Astrocyte of the spinal cord (primary cell): ENCODE measurements at regions not wholly inside any gene's neighbourhood (a gene's known extent, or its start where the extent isn't known, plus 50 kb on each side); places are given as distances from the start of the nearest gene placed in this dataset.

ENCODE experiments used
- DNase-seq: peaks from one replicate; pipeline ENCODE4 v3.0.0; 2011; ENCODE audit warnings: low read depth, low spot score
- H3K4me3 ChIP-seq: 2 replicates; pipeline ENCODE4 v1.5.1; 2011; ENCODE audit warnings: low read depth, mild to moderate bottlenecking, low read length, moderate library complexity
- CTCF ChIP-seq: IDR thresholded peaks from 2 replicates; pipeline ENCODE4 v1.5.1; 2012; ENCODE audit warnings: low read depth, mild to moderate bottlenecking, low read length, inconsistent platforms
- in situ Hi-C: cut with HindIII; loops from 2 replicates; pipeline ENCODE4 v1.10.0; 2017; ENCODE audit warnings: low sequenced_read_pairs

- in situ Hi-C loops, result no loop called here
- no peak for DNase-seq
- no peak overlapping the region for H3K4me3 ChIP-seq
- no peak for TF ChIP-seq CTCF
Observed at GRCh38 chr10:8477300-8477699, 422.8 kb downstream of the GATA3 start.

GRCh38 chr10:8481718-8482504 is 427.4 kb downstream of the GATA3 start:
- in situ Hi-C loops, result no loop called here
- no peak overlapping the region for H3K4me3 ChIP-seq
- DNase-seq, result no peak
- no peak for TF ChIP-seq CTCF

- no peak overlapping the region for H3K4me3 ChIP-seq
- no peak for DNase-seq
- in situ Hi-C loops, result no loop called here
- no peak for TF ChIP-seq CTCF
Observed at GRCh38 chr10:8485032-8485431, 430.5 kb downstream of the GATA3 start.

GRCh38 chr10:8487346-8487745 is 432.9 kb downstream of the GATA3 start:
- H3K4me3 ChIP-seq, result no peak overlapping the region
- no peak for DNase-seq
- no peak for TF ChIP-seq CTCF
- in situ Hi-C loops, result no loop called here

- in situ Hi-C loops, result no loop called here
- no peak for DNase-seq
- H3K4me3 ChIP-seq, result no peak overlapping the region
- no peak for TF ChIP-seq CTCF
Observed at GRCh38 chr10:8489232-8489631, 434.7 kb downstream of the GATA3 start.

GRCh38 chr10:8489823-8490222 is 435.3 kb downstream of the GATA3 start:
- no peak overlapping the region for H3K4me3 ChIP-seq
- in situ Hi-C loops, result no loop called here
- DNase-seq, result no peak
- no peak for TF ChIP-seq CTCF
